H1 (cell line): ENCODE measurements at regions not wholly inside any gene's neighbourhood (a gene's known extent, or its start where the extent isn't known, plus 50 kb on each side); places are given as distances from the start of the nearest gene placed in this dataset.

Source experiments
- CHD2 ChIP-seq: IDR thresholded peaks from 2 replicates; pipeline ENCODE4 v1.6.1; 2012; ENCODE audit warnings: low read length, improper control_type of control experiment
- FOSL1 ChIP-seq: IDR thresholded peaks from 2 replicates; pipeline ENCODE4 v1.6.1; 2011; ENCODE audit warnings: mild to moderate bottlenecking, low read depth, low read length, moderate library complexity; ENCODE audit not compliant: insufficient read depth
- GTF2F1 ChIP-seq: IDR thresholded peaks from 2 replicates; pipeline ENCODE4 v1.6.1; 2012; ENCODE audit warnings: low read depth, low read length, improper control_type of control experiment, borderline replicate concordance
- SP4 ChIP-seq: IDR thresholded peaks from 2 replicates; pipeline ENCODE4 v1.6.1; 2012; ENCODE audit warnings: low read length, inconsistent platforms
- TCF12 ChIP-seq: IDR thresholded peaks from 2 replicates; pipeline ENCODE4 v1.6.1; 2011; ENCODE audit warnings: low read depth, mild to moderate bottlenecking, low read length

DNA sequence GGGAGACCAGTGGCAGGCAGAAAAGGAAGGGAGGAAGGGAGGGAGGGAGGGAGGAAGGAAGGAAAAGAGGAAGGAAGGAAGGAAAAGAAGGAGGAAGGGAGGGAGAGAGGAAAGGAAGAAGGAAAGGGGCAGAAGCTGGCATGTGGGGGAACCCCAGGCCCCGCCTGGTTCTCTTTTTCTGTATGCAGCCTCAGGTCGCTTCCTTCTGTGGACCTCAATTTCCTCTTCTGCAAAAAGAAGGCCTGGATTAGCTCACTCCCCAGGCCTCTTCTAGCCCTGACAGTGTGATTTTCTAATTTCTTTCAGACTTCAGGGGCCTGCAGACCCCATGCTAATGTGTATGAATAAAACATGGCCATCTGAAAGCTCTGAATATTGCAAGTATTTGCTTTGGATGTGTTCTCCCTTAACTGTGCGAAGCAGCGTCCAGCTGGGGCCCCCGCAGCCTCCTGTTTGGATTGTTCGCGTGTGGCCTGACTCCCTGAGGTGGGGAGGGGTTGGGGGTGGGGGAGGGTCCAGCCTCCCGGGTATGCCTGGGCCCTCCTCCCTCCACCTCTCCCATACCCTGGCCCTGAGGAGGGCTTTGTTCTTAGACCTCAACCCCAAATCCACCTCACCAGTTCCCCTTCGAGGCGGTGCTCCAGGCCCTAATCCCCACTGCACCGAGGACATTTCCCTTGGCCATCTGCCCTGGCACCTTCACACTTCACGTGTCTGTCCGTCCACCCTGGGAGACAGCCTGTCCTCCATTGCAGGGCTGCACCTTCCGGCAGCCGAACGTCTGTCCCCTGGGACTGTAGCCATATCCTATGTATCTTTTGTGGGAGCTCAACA lies 199.9 kb upstream of the ATP6AP2 start (continued):
- no peak for TF ChIP-seq FOSL1
- TF ChIP-seq SP4 = no peak
- TF ChIP-seq TCF12 = no peak
- no peak for TF ChIP-seq CHD2
- TF ChIP-seq GTF2F1 = no peak
